IMR-90 (cell line): ENCODE measurements at regions not wholly inside any gene's neighbourhood (a gene's known extent, or its start where the extent isn't known, plus 50 kb on each side); places are given as distances from the start of the nearest gene placed in this dataset.

ENCODE experiments used
- ATAC-seq: fragments of 200-7000 bp; cut with Tn5 transposase; 2 replicates; pipeline ENCODE4 v1.9.1; 2020; ENCODE audit warnings: low read depth, mild to moderate bottlenecking, moderate library complexity
- BruUV-seq: library from RNA; stranded (reverse); fragments of 400-500 nt; replicated peaks from 2 replicates; lab custom pipeline; 2021; lab: Mats Ljungman, UMichigan
- CTCF ChIA-PET: fragments of 300-600 bp; formaldehyde crosslinking; extraction: SDS; loops from one replicate; lab custom pipeline; 2021; ENCODE audit warnings: antibody characterized with exemption; lab: Yijun Ruan, JAX
- POLR2A ChIA-PET: fragments of 300-600 bp; sonication (Branson Sonifier 250); formaldehyde crosslinking; loops from one replicate; lab custom pipeline; 2022; ENCODE audit warnings: antibody characterized with exemption; ENCODE audit not compliant: unreplicated experiment; lab: Charles Lee
- DNase-seq: peaks from one replicate; pipeline ENCODE4 v3.0.0; 2013
- H2AFZ ChIP-seq: replicated peaks from 2 replicates; pipeline ENCODE3; 2013; ENCODE audit warnings: low read length, mild to moderate bottlenecking; ENCODE audit not compliant: poor library complexity
- H2AK5ac ChIP-seq: 2 replicates; pipeline ENCODE4 v1.6.1; 2013; ENCODE audit warnings: low read depth, low read length, inconsistent platforms
- H2AK9ac ChIP-seq: replicated peaks from 2 replicates; pipeline ENCODE3; 2013; ENCODE audit warnings: mild to moderate bottlenecking, low read depth, low read length, moderate library complexity; ENCODE audit not compliant: poor library complexity
- H2BK120ac ChIP-seq: 2 replicates; pipeline ENCODE4 v1.6.1; 2013; ENCODE audit warnings: low read depth, low read length, inconsistent platforms
- H2BK15ac ChIP-seq: 3 replicates; pipeline ENCODE4 v1.6.1; 2013; ENCODE audit warnings: low read depth, low read length, inconsistent platforms
- H2BK20ac ChIP-seq: 2 replicates; pipeline ENCODE4 v1.6.1; 2013; ENCODE audit warnings: low read depth, mild to moderate bottlenecking, inconsistent platforms, low read length, moderate library complexity
- H2BK5ac ChIP-seq: 2 replicates; pipeline ENCODE4 v1.6.1; 2013; ENCODE audit warnings: mild to moderate bottlenecking, low read depth, low read length, inconsistent platforms; ENCODE audit not compliant: poor library complexity, severe bottlenecking
- H3K14ac ChIP-seq: replicated peaks from 2 replicates; pipeline ENCODE4 v1.6.1; 2013; ENCODE audit warnings: low read depth, low read length, inconsistent platforms
- H3K18ac ChIP-seq: 2 replicates; pipeline ENCODE4 v1.6.1; 2013; ENCODE audit warnings: low read depth, low read length, control low read depth
- H3K23ac ChIP-seq: 2 replicates; pipeline ENCODE4 v1.6.1; 2013; ENCODE audit warnings: low read depth, low read length, inconsistent platforms
- H3K27ac ChIP-seq: 2 replicates; pipeline ENCODE4 v1.5.1; 2013; ENCODE audit warnings: mild to moderate bottlenecking, control low read depth, low read length; ENCODE audit not compliant: insufficient read depth
- H3K27me3 ChIP-seq: 2 replicates; pipeline ENCODE4 v1.6.1; 2013; ENCODE audit warnings: low read length; ENCODE audit not compliant: control insufficient read depth, insufficient read depth
- H3K36me3 ChIP-seq: 2 replicates; pipeline ENCODE4 v1.6.1; 2013; ENCODE audit warnings: low read length, mixed read lengths; ENCODE audit not compliant: control insufficient read depth, insufficient read depth
- H3K4ac ChIP-seq: 2 replicates; pipeline ENCODE4 v1.6.1; 2013; ENCODE audit warnings: low read depth, low read length, inconsistent platforms
- H3K4me1 ChIP-seq: 2 replicates; pipeline ENCODE4 v1.6.1; 2013; ENCODE audit warnings: low read length, mixed read lengths; ENCODE audit not compliant: control insufficient read depth, insufficient read depth
- H3K4me2 ChIP-seq: 2 replicates; pipeline ENCODE4 v1.6.1; 2013; ENCODE audit warnings: low read depth, mild to moderate bottlenecking, control low read depth, low read length, moderate library complexity
- H3K4me3 ChIP-seq: 2 replicates; pipeline ENCODE4 v1.5.1; 2013; ENCODE audit warnings: low read depth, mild to moderate bottlenecking, control low read depth, low read length, moderate library complexity; ENCODE audit not compliant: insufficient read depth
- H3K56ac ChIP-seq: 2 replicates; pipeline ENCODE4 v1.6.1; 2013; ENCODE audit warnings: low read length, inconsistent platforms; ENCODE audit not compliant: insufficient read depth; ENCODE audit errors: extremely low read depth
- H3K79me1 ChIP-seq, 2 experiments: 2 replicates each; pipeline ENCODE4 v1.6.1; 2013; ENCODE audit warnings: low read length in 2 of 2, inconsistent platforms in 1 of 2, low read depth in 1 of 2
- H3K9ac ChIP-seq: 2 replicates; pipeline ENCODE4 v1.6.1; 2013; ENCODE audit warnings: low read depth, low read length, control low read depth
- H3K9me1 ChIP-seq: 2 replicates; pipeline ENCODE4 v1.6.1; 2013; ENCODE audit warnings: low read length, inconsistent platforms; ENCODE audit not compliant: insufficient read depth
- H3K9me3 ChIP-seq: 2 replicates; pipeline ENCODE4 v1.6.1; 2013; ENCODE audit warnings: low read length; ENCODE audit not compliant: control insufficient read depth, insufficient read depth
- H4K20me1 ChIP-seq: 2 replicates; pipeline ENCODE4 v1.6.1; 2013; ENCODE audit warnings: low read length, inconsistent platforms; ENCODE audit not compliant: insufficient read depth
- H4K5ac ChIP-seq: 2 replicates; pipeline ENCODE4 v1.6.1; 2013; ENCODE audit warnings: mild to moderate bottlenecking, low read depth, low read length, control low read depth
- H4K8ac ChIP-seq, 2 experiments: 2 replicates each; pipeline ENCODE4 v1.6.1; 2013; ENCODE audit warnings: low read depth in 2 of 2, low read length in 2 of 2, control low read depth in 1 of 2, inconsistent platforms in 1 of 2
- H4K91ac ChIP-seq: 2 replicates; pipeline ENCODE4 v1.6.1; 2013; ENCODE audit warnings: low read depth, low read length, inconsistent platforms; ENCODE audit not compliant: insufficient read depth
- BHLHE40 ChIP-seq: fragments of 150-350 bp; IDR thresholded peaks from 2 replicates; pipeline ENCODE4 v1.6.1; 2016; ENCODE audit warnings: mild to moderate bottlenecking, low read depth, low read length
- CEBPB ChIP-seq: IDR thresholded peaks from 2 replicates; pipeline ENCODE4 v1.6.1; 2012; ENCODE audit warnings: low read depth, low read length, improper control_type of control experiment
- CHD1 ChIP-seq: IDR thresholded peaks from 2 replicates; pipeline ENCODE4 v1.6.1; 2012; ENCODE audit warnings: low read depth, low read length, improper control_type of control experiment
- FOS ChIP-seq: fragments of 150-350 bp; IDR thresholded peaks from 2 replicates; pipeline ENCODE4 v1.6.1; 2016; ENCODE audit warnings: low read depth, low read length
- MAFK ChIP-seq: IDR thresholded peaks from 2 replicates; pipeline ENCODE4 v1.6.1; 2012; ENCODE audit warnings: low read depth, low read length, improper control_type of control experiment
- MAZ ChIP-seq: IDR thresholded peaks from 2 replicates; pipeline ENCODE4 v1.6.1; 2012; ENCODE audit warnings: low read depth, mild to moderate bottlenecking, low read length, improper control_type of control experiment, moderate library complexity, borderline replicate concordance
- MXI1 ChIP-seq: IDR thresholded peaks from 2 replicates; pipeline ENCODE4 v1.6.1; 2012; ENCODE audit warnings: low read depth, mild to moderate bottlenecking, low read length, moderate library complexity, borderline replicate concordance
- NFE2L2 ChIP-seq: fragments of 150-350 bp; IDR thresholded peaks from 2 replicates; pipeline ENCODE4 v1.6.1; 2016; ENCODE audit warnings: low read depth, mild to moderate bottlenecking, low read length
- POLR2A ChIP-seq: IDR thresholded peaks from 2 replicates; pipeline ENCODE4 v1.6.1; 2012; ENCODE audit warnings: mild to moderate bottlenecking, low read depth, low read length
- RAD21 ChIP-seq: IDR thresholded peaks from 2 replicates; pipeline ENCODE4 v1.6.1; 2012; ENCODE audit warnings: low read length, improper control_type of control experiment
- RCOR1 ChIP-seq: IDR thresholded peaks from 2 replicates; pipeline ENCODE4 v1.6.1; 2012; ENCODE audit warnings: mild to moderate bottlenecking, low read length, improper control_type of control experiment; ENCODE audit not compliant: insufficient replicate concordance
- RFX5 ChIP-seq: IDR thresholded peaks from 2 replicates; pipeline ENCODE4 v1.8.0; 2012; ENCODE audit warnings: low read depth, mild to moderate bottlenecking, low read length, moderate library complexity
- SMC3 ChIP-seq: fragments of 150-350 bp; IDR thresholded peaks from 2 replicates; pipeline ENCODE4 v1.6.1; 2016; ENCODE audit warnings: low read depth, mild to moderate bottlenecking, antibody characterized with exemption, low read length, moderate library complexity
- WGBS, 2 experiments: methylation state at CpG; one replicate each; pipeline versions ENCODE4 v1.1.5 to v1.1.7; 2013; ENCODE audit warnings: missing lambda C conversion rate in 2 of 2; ENCODE audit not compliant: insufficient read length in 1 of 2; ENCODE audit errors: extremely low coverage in 2 of 2; 5-methylcytosine and 5-hydroxymethylcytosine counted together
- dilution Hi-C: fragments of 300-500 bp; cut with HindIII; formaldehyde crosslinking; loops from one replicate; pipeline ENCODE4 v1.14.3; 2018; ENCODE audit warnings: low sequenced_read_pairs; ENCODE audit not compliant: unreplicated experiment
- in situ Hi-C: fragments of 300-500 bp; cut with MboI; formaldehyde crosslinking; loops from 3 replicates; pipeline ENCODE4 v1.14.3; 2019; ENCODE audit warnings: low sequenced_read_pairs, inconsistent platforms, mixed read lengths
- intact Hi-C: fragments of 100-400 bp; cut with micrococcal nuclease; formaldehyde crosslinking; loops from 2 replicates; pipeline ENCODE4 v1.10.0; 2022
- TF ChIP-seq, protein P1 (sequence below): conservative IDR thresholded peaks from 2 replicates; pipeline ENCODE4 v1.5.1; 2012; ENCODE audit warnings: mild to moderate bottlenecking, low read depth, low read length, improper control_type of control experiment
- TF ChIP-seq, protein P2 (sequence below): fragments of 150-350 bp; IDR thresholded peaks from 2 replicates; pipeline ENCODE4 v1.6.1; 2017; ENCODE audit warnings: mild to moderate bottlenecking, antibody characterized with exemption, low read length, low read depth
- TF ChIP-seq, protein P3 (sequence below): fragments of 150-350 bp; IDR thresholded peaks from 2 replicates; pipeline ENCODE4 v1.6.1; 2016; ENCODE audit warnings: low read depth, mild to moderate bottlenecking, low read length, moderate library complexity, borderline replicate concordance

DNA sequence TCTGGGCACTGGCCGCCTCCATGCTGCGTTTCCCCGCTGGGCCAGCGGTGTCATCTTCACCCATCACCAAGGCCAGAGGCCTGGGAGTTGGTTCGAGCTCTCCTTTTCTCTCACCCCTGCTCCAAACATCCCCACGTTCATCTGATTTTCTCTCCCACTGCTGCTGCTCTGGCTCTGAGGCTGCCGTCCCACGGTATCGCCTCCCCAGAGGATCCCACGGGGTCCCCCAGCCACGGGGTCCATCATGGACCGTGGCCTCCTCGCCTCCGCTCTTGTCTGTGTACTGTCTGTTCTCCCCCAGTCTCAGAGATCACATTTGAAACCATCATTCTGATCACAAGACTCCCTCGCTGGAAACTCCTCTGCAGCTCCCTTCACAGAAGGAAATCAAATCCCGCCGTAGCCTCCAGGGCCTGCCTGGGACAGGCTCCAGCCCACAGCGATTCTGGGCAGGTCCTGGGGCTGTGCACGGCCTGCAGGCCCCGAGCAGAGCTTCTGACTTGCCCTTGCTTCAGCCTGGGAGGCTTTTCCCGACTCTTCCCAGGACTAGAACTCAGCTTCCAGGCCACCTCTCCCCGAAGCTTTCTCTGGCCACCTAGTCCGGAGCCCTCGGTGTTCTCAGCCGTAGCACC is 64.2 kb downstream of the SOX1 start:
- in situ Hi-C loops (no loop called here), intact Hi-C loops (no loop called here), dilution Hi-C loops (no loop called here)
- Histone ChIP-seq H3K27ac (no peak overlapping the region), H3K9ac (no peak overlapping the region), H2AK5ac (no peak overlapping the region), H3K9me3 (peaks cover 54% of the 10 kb centered on the region), H3K14ac (no peak overlapping the region), H2AFZ (no peak overlapping the region), H3K4me3 (no peak overlapping the region), H2BK20ac (no peak overlapping the region), H3K79me1 (no peaks in the 10 kb centered on the region), H4K8ac (no peak overlapping the region), H4K5ac (no peak overlapping the region), H3K56ac (no peak overlapping the region), H2AK9ac (no peak overlapping the region), H3K23ac (no peak overlapping the region), H3K4me2 (no peak overlapping the region), H3K4ac (no peak overlapping the region), H3K4me1 (no peaks in the 10 kb centered on the region), H3K18ac (no peak overlapping the region), H2BK15ac (no peak overlapping the region), H2BK120ac (no peak overlapping the region), H4K91ac (no peak overlapping the region), H3K27me3 (no peaks in the 10 kb centered on the region), H4K20me1 (no peaks in the 10 kb centered on the region), H3K36me3 (no peaks in the 10 kb centered on the region), H3K9me1 (no peaks in the 10 kb centered on the region), H2BK5ac (no peak overlapping the region)
- CTCF ChIA-PET = no interaction called here
- no peak for DNase-seq
- POLR2A ChIA-PET = no interaction called here
- TF ChIP-seq, protein P1, sequence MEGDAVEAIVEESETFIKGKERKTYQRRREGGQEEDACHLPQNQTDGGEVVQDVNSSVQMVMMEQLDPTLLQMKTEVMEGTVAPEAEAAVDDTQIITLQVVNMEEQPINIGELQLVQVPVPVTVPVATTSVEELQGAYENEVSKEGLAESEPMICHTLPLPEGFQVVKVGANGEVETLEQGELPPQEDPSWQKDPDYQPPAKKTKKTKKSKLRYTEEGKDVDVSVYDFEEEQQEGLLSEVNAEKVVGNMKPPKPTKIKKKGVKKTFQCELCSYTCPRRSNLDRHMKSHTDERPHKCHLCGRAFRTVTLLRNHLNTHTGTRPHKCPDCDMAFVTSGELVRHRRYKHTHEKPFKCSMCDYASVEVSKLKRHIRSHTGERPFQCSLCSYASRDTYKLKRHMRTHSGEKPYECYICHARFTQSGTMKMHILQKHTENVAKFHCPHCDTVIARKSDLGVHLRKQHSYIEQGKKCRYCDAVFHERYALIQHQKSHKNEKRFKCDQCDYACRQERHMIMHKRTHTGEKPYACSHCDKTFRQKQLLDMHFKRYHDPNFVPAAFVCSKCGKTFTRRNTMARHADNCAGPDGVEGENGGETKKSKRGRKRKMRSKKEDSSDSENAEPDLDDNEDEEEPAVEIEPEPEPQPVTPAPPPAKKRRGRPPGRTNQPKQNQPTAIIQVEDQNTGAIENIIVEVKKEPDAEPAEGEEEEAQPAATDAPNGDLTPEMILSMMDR = no peak
- TF ChIP-seq RAD21 (no peak), MXI1 (no peak), POLR2A (no peak), RFX5 (no peak), FOS (no peak), CHD1 (no peak), RCOR1 (no peak), BHLHE40 (no peak), SMC3 (no peak), MAZ (no peak), CEBPB (no peak), MAFK (no peak), NFE2L2 (no peak)
- TF ChIP-seq, protein P2, sequence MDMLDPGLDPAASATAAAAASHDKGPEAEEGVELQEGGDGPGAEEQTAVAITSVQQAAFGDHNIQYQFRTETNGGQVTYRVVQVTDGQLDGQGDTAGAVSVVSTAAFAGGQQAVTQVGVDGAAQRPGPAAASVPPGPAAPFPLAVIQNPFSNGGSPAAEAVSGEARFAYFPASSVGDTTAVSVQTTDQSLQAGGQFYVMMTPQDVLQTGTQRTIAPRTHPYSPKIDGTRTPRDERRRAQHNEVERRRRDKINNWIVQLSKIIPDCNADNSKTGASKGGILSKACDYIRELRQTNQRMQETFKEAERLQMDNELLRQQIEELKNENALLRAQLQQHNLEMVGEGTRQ = no peak
- TF ChIP-seq, protein P3, sequence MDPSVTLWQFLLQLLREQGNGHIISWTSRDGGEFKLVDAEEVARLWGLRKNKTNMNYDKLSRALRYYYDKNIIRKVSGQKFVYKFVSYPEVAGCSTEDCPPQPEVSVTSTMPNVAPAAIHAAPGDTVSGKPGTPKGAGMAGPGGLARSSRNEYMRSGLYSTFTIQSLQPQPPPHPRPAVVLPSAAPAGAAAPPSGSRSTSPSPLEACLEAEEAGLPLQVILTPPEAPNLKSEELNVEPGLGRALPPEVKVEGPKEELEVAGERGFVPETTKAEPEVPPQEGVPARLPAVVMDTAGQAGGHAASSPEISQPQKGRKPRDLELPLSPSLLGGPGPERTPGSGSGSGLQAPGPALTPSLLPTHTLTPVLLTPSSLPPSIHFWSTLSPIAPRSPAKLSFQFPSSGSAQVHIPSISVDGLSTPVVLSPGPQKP = no peak
- no TSS peak for BruUV-seq
- WGBS, 2 experiments = 68% methylated on average over 24 of the region's 25 CpGs; no CpG with 5 or more reads in 1 of the 2 experiments
- no peak for ATAC-seq
